ENCODE measurements at regions not wholly inside any gene's neighbourhood (a gene's known extent, or its start where the extent isn't known, plus 50 kb on each side); places are given as distances from the start of the nearest gene placed in this dataset.

DNA sequence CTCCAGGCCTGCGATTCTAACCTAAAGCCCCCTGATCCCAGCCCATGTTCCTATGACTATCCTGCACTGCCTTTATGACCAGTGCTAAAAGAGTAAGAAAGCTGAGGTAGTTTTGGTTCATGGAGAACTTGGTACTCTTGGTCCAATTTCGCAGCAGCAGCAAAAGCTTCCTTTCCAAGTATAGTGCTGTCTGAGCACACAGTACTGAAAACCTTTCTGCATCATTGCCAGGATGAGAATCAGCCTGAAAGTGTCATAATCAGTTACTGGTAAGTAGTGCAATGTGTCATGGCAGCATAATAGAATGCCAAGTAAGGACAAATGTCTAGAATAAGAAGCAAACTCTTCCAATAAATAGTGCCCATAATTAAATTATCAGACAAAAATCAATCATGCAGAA, 889.6 kb upstream of the ADGRL4 start:
- TF ChIP-seq POLR2AphosphoS5 (IDR thresholded peaks at IDR 0.05) (no peak), CTCF (IDR thresholded peaks at IDR 0.05) (no peak), POLR2A (IDR thresholded peaks at IDR 0.05) (no peak), EP300 (IDR thresholded peaks at IDR 0.05) (no peak)

All from sigmoid colon (tissue), 4 donors.